NCI-H146 (cell line): ENCODE measurements at regions not wholly inside any gene's neighbourhood (a gene's known extent, or its start where the extent isn't known, plus 50 kb on each side); places are given as distances from the start of the nearest gene placed in this dataset.
"Not testable (repeated sequence)": the region's sequence is repeated elsewhere in the genome, so short reads cannot be mapped to it uniquely, and the experiment has no call there.

ENCODE experiments used
- DNase-seq: peaks from one replicate; lab custom pipeline; 2025; lab: John Stamatoyannopoulos, UW

DNA sequence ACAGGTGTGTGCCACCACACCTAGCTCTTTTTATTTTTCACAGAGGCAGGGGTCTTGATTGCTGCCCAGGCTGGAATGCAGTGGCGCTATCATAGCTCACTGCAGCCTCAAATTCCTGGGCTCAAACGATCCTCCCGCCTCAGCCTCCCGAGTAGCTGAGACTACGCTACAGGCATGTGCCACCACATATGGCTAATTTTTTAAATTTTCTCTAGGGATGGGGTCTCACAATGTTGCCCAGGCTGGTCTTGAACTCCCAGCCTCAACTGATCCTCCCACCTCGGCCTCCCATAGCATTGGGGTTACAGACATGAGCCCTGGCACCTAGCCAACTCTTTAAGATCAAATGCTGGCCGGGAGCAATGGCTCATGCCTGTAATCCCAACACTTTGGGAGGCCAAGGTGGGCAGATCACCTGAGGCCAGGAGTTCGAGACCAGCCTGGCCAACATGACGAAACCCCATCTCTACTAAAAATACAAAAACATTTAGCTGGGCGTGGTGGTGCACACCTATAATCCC is 50.6 kb upstream of the MYL10 start:
- not testable (repeated sequence) for DNase-seq

DNA sequence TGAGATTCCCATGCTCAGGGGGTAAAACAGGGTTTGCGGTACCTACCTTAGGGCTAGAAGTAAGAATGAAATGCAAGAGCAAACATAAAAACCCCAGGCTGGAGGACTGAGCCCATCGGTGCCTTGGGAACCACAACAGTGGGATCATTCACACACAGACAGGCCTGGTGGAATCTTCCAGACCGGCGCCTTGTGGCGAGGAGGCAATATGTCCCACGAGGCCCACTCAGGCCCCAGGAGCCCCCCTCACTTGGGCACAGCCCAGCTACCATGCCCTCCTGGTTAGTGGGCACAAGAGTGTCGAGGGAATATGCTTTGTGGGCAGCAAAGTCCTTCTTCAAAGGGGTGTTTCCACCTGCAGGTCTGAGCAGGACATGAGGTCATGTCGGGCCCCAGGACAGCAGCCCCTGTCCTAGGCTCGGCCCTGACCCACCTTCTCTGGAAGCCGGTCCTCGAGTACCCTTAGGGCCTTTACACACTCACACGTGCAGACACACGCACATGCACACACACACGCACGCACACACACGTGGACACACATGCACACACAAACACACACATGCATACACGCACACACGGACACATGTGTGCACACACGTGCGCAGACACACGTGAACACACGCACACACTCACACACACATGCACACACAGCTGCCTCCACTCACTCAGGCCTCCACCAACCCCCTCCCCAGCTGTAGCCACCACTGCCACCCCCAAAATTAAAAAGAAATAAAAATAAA is 51.5 kb upstream of the MYL10 start:
- DNase-seq, result no peak

DNA sequence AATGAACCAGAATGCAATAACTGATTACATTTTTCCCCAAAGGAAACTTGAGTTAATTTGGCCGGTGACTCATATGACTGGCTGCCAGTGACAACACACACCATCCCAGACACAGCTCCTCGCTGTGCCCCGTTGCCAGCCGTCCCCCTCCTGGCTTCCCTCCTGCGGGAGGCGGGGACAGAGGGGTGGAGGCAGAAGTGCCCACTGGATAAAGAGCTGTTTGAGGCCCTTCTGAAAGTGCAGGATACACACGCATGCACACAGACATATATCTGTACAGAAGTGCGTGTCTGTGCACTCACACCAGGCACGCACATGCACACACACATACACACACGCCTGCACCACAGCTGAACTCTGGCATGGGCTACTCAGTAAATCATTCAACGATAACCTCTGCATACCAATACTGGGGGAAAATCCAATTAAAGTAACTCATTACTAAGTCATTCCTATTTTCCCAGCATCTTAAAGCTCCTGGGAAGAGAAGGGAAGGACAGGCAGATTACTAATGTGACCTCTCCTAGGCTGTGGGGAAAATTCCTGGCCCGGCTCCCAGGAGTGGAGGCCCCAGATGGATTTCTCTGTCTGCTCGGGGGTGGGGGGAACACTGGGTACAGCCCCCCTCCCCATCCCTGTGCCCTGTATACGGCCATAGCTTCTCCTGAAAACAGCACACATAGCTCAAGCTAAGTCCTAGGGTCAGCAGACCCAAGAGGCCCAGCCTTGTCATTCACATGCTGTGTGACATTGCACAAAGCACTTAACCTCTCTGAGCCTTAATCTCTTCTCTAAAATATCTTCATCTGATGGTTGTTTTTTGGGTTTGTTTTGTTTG is 52.3 kb upstream of the MYL10 start:
- DNase-seq, result no peak

DNA sequence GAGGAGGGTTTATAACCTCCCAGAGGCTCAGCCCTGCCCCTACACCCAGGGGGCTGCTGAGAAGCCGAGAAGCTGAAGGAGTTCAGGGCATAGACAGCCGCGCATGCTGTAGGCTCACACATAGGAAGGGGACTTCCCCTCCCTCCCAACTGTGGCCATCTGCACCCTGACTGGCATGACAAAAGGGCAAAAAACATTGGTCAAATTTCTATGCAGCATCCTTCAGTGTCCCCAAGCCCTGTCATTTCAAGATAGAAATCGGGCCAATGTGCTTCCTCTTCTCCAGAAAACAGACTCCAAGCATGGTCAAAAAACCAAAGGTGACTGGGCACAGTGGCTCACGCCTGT is 55.9 kb upstream of the MYL10 start:
- no peak for DNase-seq

DNA sequence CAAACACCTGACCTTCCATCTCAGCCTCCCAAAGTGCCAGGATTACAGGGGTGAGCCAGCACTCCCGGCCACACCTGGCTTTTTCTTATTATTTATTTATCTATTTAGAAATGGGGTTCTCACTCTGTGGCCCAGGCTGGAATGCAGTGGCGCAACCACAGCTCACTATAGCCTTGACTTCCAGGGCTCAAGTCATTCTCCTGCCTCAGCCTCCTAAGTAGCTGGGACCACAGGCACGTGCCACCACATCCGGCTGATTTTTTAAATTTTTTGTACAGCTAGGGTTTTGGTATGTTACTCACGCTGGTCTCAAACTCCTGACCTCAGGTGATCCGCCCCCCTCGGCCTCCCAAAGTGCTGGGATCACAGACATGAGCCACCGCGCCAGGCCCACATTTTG is 56.9 kb upstream of the MYL10 start:
- no peak for DNase-seq

DNA sequence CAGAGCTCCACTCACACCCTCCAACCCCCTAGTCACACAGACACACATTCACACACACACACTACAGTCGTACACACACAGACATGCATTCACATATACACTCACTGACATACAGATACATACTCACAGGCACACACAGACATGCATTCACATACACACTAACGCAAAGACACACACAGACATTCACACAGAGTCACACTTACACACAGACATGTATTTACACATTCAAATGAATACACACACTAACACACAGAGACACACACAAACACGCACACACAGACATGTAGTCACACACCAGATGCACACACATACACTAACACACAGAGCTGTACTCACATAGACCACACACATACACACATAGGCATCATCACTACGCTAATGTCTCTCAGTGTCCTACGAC is 58.0 kb upstream of the MYL10 start:
- no peak for DNase-seq

DNA sequence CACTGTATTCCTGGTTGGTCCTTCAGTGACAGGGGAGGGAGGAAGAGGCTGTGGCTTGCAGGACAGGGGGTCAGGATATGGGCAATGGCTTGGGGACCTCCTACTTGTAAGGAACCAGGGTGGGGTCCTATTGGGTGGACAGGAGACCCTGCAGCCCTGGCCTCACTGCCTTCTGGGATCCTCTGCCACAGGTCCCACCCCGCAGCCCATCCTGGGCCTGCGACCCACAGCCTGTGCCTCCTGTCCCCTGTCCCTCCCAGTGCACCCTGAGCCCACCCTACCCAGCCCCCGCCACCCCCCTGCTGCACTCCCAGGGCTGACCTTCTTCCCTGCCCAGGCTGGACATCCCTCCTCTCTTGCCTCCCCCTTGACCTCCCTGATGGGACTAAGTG is 58.7 kb upstream of the MYL10 start:
- DNase-seq, result no peak

DNA sequence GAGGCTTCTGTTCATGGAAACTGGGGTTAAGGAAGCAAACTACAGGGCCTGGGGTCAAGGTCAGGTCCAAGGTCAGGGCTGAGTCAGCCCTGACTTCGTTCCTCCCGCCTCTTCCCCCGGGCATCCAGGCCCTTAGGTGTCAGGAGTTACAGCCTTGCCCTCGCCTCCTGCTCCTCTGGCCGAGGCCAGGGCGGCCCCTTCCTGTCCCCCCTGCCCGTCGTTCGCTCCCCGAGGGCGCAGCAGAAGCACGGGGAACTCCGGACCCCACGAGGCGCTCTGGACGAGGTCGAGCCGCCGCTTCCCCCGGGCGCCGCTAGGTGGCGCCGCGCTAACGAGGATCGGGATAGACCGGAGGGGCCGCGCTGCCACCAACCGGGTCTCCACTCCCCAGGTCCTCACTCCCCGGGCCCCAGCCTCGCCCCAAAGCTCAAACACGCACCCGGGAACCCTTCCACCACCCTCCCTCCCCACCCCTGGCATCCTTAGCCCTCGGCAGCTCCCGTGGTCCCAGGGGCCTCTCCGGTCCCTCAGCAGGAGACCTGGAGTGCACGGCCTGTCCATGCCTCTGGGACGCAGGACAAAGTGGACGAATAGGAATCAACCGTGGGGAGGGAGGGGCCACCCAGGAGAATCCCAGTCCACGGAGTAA is 59.2 kb upstream of the MYL10 start:
- DNase-seq, result peak; percentile 57

DNA sequence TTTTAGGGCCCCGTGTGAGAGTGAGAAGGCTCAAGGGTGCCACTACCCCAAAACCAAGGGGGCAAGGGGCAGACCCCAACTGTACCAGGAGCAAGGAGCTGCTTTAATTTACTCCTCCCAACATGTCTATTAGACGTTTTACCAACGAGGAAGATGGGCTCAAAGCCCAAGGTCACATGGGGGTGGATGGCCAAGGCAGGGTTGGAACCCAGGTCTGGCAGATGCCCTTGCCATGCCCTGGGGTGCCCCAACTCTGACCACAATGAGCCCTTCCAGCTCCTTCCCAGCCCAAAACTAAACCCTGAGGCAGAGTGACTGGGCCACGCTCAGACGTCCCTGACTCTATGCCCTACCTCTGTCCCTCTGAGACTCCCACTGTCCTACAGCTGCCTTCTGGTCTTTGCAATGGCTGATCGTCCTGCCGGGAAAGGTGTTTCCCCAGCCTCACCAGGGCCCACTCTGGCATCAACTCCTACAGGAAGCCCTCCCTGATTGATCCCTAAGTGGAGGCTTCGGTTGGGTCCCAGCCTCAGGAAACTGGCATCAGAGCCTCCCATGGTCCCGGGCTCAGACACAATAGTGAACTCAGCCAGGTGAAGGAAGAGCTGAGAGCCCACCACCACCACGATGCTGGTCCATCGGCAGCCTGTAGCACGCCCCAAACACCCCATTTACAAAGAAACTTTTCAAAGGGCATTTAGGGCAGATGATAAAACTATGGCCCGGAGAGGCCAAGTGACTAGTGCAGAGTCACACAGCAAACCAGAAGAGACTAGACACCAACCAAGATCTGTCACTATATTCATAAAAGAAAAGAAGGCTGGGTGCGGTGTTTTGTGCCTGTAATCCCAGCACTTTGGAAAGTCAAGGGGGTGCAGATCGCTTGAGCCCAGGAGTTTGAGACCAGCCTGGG is 60.2 kb upstream of the MYL10 start:
- DNase-seq, result no peak

DNA sequence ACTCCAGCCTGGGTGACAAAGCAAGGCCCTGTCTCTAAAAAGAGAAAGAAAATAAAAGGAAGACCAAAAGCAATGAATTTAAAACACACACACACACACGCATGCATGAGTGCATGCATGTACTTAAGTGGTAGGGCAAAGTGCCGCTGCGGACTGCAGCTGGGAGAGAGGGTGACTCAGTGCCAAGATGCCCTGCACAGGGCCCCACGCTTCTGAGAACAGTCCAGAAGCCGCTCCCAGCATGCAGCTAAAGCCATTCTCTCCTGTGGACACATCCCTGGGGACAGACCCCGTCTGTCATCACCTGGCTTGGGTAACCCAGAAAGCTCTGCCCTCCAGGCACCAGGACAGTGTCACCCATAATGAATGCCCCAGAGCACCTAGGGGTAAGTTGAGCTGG is 61.0 kb upstream of the MYL10 start:
- DNase-seq, result no peak

DNA sequence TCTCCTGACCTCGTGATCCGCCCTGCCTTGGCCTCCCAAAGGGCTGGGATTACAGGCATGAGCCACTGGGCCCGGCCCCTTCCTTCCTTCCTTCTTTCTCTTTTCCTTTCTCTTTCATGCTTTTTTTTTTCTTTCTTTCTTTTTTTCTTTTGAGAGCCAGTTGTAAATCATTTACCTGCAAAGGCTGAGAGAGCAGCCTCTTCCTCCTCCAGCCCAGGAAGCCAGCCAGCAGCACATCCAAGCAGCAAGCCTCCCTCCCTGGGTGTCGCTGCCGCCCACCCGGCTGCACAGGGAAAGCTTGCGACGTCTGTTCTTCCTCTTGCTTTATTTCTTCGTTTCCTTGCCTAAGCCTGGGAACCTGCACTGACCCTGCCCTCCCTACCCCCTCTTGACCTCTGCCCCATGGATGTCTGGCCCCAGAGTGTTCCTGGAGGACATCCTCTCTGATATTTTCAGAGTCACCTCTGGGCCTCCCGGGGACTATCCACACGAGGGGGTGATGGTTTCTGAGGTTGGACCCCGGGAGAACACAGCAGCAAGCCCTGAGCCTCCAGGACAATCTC is 62.8 kb upstream of the MYL10 start:
- no peak for DNase-seq

DNA sequence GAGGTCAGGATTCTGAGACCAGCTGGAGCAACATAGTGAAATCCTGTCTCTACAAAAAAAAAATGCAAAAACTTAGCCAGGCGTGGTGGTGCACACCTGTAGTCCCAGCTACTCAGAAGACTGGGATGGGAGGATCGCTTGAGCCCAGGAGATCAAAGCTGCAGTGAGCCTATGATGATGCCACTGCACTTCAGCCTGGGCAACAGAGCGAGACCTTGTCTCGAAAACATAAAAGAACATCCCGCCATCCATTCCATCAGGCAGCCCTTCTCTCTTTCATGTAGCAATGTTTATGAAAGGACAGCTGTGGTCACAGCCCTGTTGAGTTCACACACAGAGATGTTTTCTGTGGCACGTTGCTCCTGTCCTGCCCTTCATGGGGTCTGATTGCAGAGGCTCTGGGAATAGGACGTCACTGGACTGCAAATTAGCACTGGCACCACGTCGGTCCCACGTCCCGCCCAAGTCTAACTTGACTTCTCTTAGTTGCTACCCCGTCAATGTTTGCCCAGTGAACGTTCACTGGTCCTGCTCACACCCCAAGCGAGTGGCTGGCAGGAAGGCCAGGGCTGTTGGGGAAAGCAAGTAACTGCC is 64.5 kb upstream of the MYL10 start:
- no peak for DNase-seq

DNA sequence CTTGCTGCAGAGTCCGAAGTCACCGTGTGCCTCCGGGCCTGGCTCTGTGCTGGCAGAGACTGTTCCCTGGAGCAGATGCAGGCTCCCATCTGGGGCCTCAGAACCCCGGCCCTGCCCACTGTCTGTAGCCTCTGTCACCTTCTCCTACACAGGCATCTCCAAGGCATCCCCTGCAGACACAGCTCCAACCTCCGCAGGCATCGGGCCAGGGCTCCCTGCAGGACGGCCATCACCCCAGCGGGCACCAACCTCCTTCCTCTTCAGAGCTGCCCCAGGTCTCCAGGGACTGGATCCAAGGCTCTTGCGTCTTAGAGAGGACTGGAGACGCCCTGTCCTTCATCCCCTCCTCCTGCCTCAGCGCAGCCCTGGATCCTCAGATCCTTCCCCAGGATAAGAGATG is 69.9 kb upstream of the MYL10 start:
- DNase-seq, result no peak

DNA sequence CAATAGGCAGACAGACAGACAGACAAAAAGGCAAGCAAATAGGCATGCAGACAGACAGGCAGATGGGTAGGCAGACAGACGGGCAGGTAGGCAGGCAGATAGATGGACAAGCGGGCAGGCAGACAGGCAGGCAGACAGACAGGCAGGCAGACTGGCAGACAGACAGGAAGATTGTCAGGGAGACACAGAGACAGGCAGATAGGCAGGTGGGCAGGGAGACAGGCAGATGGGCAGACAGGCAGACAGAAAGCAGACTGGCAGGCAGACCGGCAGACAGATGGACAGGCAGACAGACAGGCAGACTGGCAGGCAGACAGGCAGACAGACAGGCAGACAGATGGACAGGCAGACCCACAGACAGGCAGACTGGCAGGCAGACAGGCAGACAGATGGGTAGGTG is 70.3 kb upstream of the MYL10 start:
- DNase-seq, result no peak

DNA sequence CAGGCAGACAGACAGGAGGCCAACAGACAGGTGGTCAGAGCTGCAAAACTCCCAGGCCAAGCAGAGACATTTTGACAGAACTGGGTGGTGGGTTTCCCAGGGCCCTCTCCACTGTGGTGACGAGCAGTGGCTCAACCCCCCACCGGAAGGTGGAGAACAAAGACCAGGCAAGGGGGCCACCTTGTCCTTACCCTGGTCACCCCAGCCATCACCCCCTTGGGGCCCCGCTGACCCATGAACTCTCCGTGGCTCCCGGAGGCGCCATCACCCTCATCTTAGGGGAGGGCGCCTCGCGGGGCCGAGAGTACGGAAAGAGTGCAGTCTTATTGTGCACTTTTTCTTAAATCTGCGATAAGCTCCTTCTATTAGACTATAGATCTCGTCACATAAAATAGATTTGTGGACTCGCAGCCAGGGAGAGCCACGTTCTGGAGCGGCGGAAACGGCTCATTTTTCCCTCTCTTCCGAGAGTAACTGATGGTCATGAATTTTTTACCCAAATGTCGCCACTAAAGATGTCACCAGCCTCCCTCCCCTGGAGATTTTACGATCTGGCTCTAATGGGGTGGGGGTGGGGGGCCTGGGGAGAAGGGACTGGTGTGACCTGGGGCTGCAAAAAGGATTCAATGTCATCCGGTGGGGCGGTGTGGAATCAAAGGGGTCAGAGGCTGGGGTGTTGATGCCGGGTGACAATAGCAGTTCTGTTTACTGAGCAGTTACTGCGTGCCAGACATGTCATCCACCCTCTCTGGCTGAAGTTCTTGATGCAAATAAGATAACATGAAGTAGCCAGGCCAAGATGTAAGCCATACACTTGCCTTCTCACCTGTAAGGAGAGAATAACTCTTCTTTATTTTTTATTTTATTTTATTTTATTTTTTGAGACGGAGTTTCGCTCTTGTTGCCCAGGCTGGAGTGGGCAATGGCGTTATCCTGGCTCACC is 71.1 kb upstream of the MYL10 start:
- no peak for DNase-seq

DNA sequence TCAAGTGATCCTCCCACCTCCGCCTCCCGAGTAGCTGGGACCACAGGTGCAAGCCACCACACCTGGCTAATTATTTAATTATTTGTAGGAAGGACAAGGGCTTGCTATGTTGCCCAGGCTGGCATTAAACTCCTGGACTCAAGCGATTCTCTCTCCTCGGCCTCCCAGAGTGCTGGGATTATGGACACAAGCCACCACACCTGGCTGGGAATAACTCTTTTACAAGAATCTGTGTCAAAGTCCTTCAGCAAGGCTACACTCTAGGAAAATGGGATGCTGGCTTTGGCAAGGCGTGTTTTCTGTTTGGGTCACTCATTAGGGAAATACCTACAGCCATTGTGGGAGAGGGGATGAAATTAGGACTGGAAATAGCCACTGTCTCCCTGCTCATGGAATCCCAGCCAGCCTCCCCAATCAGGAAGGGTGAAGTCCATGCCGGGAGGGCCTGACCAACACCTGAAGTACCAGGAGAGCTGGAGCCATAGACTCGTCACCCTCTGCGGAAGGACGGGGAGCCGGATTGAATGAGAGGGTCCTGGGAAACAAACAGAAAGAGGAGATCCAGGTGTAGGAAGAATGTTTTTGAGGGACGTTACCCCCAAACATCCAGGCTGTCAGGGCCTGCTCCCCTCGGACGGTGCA is 72.2 kb upstream of the MYL10 start:
- DNase-seq, result no peak

DNA sequence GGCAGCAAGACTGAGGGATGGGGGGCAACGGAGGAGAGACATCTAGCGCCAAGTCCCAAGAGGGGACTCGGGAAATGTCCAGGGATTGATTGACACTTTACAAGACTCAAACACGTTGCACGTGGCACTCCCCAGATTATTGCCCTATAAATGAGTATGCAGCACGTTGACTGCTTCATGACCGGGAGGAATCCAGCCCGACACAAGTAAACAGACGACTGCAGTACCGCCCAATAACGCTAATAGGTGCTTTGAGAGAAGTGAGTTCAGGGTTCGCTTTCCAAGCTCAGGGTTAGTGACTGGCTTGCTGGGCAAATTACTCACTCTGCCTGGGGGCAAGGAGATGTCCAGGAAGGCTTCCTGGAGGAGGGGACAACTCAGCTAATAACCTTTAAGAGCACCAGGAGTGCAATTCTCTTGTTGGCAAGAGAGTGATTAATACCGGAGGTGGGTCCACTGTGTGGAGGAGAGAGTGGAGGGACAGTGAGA is 73.3 kb upstream of the MYL10 start:
- DNase-seq, result no peak

DNA sequence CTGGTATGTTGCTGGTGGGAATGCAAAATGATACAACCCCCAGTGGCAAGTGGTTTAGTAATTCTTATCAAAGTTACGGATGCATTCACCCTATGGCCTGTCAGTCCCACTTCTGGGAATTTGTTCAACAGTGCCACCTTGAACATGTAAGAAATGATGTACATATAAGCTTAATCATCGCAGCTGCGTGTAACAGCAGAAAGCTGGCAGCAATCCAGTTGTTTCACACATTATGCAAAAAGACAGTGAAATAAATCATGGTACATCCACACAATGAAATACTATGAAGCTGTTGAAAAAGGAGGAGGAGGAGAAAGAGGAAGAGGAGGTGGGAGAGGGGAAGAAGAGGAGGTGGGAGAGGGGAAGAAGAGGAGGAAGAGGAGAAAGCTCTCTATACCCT is 76.2 kb upstream of the MYL10 start:
- DNase-seq, result no peak

DNA sequence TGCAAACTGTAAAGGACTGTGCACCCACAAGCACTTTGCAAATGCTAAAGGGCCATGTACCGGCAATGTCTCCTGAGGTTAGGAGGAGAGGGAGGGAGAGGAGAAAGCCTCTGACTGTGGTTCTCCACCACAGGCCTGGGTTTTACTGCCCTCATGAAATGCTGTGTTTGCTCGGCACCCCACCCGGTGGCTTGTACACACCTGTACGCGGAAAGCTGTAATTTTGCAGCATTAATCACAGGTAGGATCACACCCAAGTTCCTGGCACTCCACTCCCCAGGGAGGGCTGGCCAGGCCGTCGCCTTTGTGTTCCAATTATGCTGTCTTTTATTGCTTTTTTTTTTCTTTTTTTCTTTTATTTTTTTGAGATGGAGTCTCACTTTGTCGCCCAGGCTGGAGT is 78.5 kb upstream of the MYL10 start:
- DNase-seq, result peak; percentile 68
